Body of pancreas (tissue), 4 donors: ENCODE measurements at regions not wholly inside any gene's neighbourhood (a gene's known extent, or its start where the extent isn't known, plus 50 kb on each side); places are given as distances from the start of the nearest gene placed in this dataset.

Source experiments
- CTCF ChIP-seq, 7 experiments: fragments of 450-650 bp in 4 of 7; fragments of 200-600 bp in 3 of 7; sonication (generic) in 3 of 7; IDR thresholded peaks; one replicate each; pipeline ENCODE4 v1.5.1; 2016 to 2019; ENCODE audit warnings: antibody characterized with exemption in 7 of 7
- POLR2A ChIP-seq, 3 donors: fragments of 450-650 bp; IDR thresholded peaks; one replicate each; pipeline ENCODE4 v1.6.1; 2016; ENCODE audit warnings: antibody characterized with exemption in 3 of 3, mild to moderate bottlenecking in 2 of 3

DNA sequence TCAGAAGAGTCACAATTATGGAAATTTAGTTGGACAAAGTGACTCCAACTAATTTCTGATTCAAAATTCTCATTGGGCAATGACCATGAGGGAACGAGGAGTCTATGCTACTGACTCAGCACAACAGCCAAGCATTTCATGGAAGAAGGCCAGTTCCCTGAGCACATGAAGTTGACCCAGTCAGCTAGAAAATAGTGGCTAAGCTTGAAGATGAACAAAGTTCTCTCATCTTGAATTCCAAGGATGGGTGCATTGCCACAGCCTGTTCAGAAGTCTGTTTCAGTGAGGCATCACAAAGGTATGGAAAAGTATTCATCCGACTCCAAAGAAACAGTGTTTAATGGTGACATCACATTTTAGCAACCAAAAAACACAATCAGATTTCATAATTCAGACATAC lies 676.9 kb downstream of the HACE1 start:
- TF ChIP-seq CTCF (IDR thresholded peaks at IDR 0.05): no peak
- no peak for TF ChIP-seq POLR2A (IDR thresholded peaks at IDR 0.05)
